Right lobe of liver (tissue), 4 donors: ENCODE measurements at regions not wholly inside any gene's neighbourhood (a gene's known extent, or its start where the extent isn't known, plus 50 kb on each side); places are given as distances from the start of the nearest gene placed in this dataset.

Experiments used
- CTCF ChIP-seq, 4 donors: fragments of 200-600 bp in 3 of 4; fragments of 450-650 bp in 1 of 4; IDR thresholded peaks; one replicate each; pipeline versions ENCODE4 v1.5.1 to v1.8.0; 2016 to 2022; ENCODE audit warnings: antibody characterized with exemption in 4 of 4, mild to moderate bottlenecking in 2 of 4
- POLR2A ChIP-seq: fragments of 450-650 bp; IDR thresholded peaks from one replicate; pipeline ENCODE4 v1.6.1; 2017; ENCODE audit warnings: antibody characterized with exemption, mild to moderate bottlenecking
- donor health status: DM: no; HTN: no; CAD: no.
- donor health status: DM: no; HTN: no; CAD: no.
- donor health status: DM: no; HTN: yes; CAD: no.

- TF ChIP-seq POLR2A (no peak), CTCF (IDR thresholded peaks at IDR 0.05) (no peak)
These were observed 739.4 kb upstream of the IGFBP3 start for GRCh38 chr7:46660402-46660980.
